Testis (tissue), 2 donors: ENCODE measurements at regions not wholly inside any gene's neighbourhood (a gene's known extent, or its start where the extent isn't known, plus 50 kb on each side); places are given as distances from the start of the nearest gene placed in this dataset.
"Not testable (repeated sequence)": the region's sequence is repeated elsewhere in the genome, so short reads cannot be mapped to it uniquely, and the experiment has no call there.

Source experiments
- CTCF ChIP-seq, 3 experiments: fragments of 450-650 bp in 2 of 3; fragments of 200-600 bp in 1 of 3; sonication (generic) in 1 of 3; IDR thresholded peaks; one replicate each; pipeline ENCODE4 v1.5.1; 2016 to 2019; ENCODE audit warnings: antibody characterized with exemption in 3 of 3, mild to moderate bottlenecking in 2 of 3, moderate library complexity in 1 of 3
- POLR2A ChIP-seq: fragments of 450-650 bp; IDR thresholded peaks from one replicate; pipeline ENCODE4 v1.6.1; 2017; ENCODE audit warnings: antibody characterized with exemption, mild to moderate bottlenecking, moderate library complexity

GRCh38 chr3:28627843-28628242 lies 279.2 kb upstream of the AZI2 start:
- not testable (repeated sequence) for TF ChIP-seq CTCF (IDR thresholded peaks at IDR 0.05); POLR2A
